NCI-H2029 treated with DMSO at 0.1 percent for 48 hours (cell line): ENCODE measurements at regions not wholly inside any gene's neighbourhood (a gene's known extent, or its start where the extent isn't known, plus 50 kb on each side); places are given as distances from the start of the nearest gene placed in this dataset.
"Not testable (repeated sequence)": the region's sequence is repeated elsewhere in the genome, so short reads cannot be mapped to it uniquely, and the experiment has no call there.

Experiments used
- DNase-seq: peaks from one replicate; lab custom pipeline; 2025; lab: John Stamatoyannopoulos, UW

DNA sequence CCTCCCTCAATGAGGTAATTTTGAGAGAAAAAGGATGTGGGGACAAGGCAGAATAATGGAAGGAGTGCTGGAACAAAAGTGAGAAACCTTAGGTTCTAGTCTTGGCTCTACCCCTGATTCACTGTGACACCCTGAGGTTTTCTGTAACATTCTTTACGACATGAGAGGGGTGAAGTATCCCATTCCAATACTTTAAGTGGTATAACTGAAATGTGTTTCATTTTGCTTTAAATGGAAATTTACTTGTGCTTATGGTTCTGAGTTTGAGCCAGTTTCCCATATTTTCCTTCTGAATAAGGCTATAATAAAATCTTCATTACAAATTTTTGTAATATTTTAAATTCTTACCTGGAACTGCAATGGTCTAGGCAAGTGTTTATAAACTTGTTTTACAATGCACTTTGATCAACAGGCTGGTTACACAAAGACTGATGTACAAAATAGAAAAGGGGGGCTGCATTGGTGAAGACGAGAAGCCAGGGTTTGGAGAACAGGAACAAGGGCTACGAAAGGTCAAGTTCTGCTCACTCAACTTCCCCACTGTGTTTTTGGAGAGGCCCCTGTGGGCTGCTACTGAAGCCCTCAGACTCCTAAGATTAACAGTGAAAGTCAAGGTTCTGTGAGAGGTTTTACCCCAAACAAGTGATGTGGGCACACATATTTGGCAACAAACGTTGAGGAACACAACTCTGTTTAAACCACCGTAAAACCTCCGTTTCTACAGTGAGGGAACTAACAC, 171.9 kb upstream of the ELL2 start:
- no peak for DNase-seq

DNA sequence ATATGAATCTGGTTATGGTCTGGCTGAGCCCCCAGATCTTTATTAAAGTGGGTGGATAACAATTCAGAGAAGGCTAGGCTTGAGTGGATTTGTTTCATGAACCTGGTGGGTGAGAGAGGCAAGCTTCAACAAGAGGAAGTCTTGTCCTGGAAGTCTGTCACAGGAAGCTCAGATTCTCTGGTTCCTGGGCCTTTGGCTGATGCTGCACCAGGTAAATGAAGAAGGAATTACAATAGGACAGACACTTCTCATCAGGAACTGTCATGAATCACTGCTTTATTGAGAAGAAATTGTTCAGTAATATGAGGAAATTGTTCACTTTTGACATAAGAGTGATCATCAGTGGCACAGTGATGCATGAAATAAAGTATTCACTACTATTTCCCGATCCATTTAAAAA, 167.6 kb upstream of the ELL2 start:
- no peak for DNase-seq

DNA sequence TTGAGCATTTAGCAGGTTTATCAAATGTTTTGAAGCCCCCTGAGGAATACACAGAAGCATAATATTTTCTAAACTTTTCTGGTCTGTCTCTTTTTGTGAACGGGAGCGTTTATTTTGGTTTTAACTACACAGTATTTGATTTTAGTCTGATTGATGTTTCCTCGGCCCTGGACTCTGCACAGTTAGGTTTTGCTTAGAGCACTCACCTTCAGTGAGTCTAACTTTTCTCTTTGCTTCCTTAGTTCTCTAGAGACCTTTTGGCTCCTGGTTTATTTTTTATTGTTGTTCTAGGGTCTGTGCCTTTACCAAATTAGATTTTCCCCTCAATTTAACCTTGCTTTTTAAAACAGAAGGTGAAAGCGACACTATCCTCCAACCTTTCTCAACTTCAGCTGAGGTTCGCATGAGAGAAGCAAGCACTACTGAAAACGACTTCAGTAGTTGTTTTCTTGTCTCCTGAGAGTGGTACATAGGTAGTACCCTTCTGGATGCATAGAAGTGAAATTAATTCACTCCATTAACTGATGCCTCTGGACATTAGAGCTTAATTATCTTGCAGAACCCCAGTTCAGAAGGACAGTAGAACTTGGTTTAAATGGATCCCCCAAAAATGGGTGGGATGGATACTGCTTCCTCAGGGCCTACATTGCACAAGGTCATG, 166.7 kb upstream of the ELL2 start:
- no peak for DNase-seq

DNA sequence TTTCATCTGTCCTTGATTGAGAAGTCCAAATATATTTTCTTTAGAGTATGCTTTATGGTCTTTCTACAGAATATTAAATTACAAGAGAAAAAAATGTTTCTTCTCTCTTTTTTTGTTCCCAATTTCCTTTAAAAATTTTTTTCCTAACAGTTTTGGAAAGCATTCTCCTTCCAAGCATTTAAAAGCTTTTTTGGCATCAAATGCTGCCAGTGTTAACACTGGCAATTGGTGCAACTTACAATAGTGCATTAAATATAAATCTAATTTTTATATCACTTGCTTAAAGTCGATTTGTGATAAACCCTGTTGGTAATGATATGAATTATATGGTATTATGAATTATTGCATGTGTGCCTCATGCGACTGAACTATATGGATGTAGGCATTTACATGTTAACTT, 165.9 kb upstream of the ELL2 start:
- DNase-seq = no peak

DNA sequence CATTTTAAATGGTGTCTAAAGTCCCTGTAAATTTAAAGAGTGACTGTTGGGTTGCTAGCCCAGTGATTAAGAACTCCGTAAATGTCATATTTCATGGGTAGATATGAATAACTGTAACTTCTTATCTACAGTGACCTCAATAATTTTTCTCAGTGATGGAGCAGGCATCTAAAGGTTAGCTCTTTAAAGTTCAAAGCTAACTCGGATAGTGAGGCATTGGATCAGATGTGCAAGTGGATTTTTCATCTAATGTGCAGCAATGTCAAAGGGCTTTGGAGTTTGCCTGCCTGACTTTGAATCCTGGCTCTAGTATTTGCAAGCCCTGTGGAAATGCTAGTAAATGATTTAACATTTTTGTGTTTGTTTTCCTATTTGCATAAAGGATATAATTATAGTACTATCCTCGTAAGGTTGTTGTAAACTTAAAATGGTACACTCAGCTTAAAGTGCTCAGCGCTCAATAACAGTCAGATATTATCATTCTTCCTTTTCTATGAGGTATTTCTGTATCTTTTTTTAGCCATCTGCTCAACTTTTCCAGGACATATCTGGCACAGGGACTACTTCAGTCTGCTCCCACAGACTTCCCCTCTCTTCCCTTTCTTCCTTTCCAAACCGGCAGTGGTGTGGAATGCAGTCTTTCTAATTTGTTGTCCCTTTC, 163.7 kb upstream of the ELL2 start:
- no peak for DNase-seq

DNA sequence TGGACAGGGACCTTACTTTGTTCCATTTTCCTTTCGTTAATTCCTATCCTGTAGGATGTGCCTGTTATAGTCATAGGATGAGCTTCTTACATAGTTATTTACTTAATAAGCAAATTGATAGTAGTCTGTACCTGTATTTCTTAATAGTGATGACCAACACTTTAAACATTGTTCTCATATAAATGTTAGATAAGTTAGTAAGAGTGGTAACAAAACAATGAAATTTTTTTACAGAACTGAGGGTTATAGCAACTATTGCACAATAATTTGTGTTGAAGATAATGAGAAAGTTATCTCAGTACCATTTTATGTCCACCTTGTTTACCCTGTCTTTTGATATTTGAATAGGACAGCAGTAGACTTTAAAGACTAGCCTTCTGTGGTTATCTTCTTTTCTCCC, 162.9 kb upstream of the ELL2 start:
- DNase-seq = no peak

DNA sequence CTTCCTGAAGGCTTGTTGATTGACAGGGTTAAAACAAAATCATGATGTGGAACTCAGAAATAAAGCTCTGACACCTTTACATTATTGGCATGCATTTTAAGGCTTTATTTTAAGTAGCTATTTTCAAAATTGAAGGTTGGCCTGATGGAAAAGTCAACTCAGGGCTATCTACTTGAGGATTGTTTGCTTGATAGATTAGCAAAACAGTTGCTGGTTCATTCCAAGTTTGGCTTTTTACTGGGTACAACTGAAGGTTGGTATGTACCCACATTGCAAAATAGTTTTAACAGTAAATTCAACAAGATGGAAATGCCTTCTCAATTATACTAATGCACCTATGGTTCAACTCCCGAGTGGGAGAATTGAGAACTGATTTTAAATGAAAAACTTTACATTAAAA, 161.8 kb upstream of the ELL2 start:
- DNase-seq = no peak

DNA sequence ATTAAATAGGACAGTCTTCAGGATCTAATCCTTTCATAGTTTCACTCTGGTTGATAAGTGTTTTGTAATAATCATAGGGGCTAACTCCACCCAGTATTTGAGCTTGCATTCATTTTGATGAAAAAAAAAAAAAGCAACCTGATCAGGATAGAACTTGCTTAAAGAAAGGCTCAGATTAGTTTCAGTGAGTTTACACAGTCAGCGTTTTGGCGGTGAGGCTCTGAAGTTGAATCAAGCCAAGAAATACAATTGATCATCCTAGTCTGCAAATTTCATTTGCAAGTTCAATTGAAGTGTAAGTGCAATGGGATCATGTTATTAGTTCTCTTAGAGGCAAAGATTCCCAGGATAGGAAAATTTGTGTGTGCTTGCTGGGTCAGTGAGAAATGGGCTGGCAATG, 159.7 kb upstream of the ELL2 start:
- DNase-seq = no peak

DNA sequence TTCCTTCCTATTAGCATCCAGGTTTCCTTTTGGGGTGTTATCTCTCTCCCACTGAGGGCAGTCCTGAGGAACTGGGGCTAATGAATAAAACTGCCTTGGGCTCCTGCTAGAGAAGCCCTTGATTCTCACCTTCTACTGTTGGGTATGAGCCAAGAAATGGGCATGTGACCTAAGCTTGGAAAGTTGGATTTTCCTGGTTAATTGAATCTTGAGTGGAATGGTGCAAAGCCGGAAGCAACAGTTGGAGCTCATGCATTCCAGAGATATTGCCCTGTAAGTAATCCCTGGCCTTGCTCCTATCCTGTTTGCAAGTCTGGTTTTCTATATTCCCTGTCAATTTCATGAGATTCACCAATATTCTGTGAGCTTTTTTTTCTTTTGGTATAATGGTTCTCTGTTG, 158.5 kb upstream of the ELL2 start:
- no peak for DNase-seq

DNA sequence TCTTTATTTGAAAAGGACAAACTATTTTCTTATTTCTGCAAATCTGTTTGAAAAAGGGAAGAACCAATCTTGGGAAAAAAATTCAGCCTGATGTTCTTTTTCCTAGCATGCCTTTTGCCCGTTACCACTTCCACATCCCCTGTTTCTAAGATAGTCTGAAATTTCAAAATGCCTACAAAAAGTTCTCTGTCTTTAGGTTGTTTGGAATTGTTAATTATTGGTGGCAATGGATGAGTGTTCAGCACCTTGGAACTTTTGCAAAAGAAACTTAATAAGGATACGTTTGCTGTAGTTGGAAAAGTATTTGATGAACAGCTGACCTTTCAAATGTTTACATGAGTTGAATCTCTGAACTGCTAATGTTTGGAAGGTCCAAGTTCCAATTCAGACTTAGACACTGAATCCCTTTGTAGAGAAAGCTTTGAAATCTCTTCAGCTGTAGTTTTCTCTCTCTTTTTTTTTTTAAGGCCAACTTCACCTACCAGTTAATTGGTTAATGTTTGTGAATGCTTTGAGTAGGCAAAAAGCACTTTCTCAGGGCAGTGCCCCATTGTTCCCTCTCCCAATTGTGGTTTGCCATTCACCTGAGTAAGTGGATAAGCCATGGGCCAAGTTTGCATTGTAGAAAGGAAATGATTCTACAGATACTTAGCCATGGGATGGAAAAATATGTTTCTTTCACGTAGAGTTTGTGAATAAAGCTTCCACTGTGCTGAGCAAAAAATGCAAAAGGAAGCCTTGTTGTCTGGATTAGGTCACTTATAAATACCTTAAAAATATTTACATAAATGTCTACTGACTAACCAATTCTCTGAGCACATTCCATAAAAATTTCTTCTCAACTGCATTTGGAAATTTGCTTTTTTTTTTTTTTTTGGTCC, 156.4 kb upstream of the ELL2 start:
- no peak for DNase-seq

DNA sequence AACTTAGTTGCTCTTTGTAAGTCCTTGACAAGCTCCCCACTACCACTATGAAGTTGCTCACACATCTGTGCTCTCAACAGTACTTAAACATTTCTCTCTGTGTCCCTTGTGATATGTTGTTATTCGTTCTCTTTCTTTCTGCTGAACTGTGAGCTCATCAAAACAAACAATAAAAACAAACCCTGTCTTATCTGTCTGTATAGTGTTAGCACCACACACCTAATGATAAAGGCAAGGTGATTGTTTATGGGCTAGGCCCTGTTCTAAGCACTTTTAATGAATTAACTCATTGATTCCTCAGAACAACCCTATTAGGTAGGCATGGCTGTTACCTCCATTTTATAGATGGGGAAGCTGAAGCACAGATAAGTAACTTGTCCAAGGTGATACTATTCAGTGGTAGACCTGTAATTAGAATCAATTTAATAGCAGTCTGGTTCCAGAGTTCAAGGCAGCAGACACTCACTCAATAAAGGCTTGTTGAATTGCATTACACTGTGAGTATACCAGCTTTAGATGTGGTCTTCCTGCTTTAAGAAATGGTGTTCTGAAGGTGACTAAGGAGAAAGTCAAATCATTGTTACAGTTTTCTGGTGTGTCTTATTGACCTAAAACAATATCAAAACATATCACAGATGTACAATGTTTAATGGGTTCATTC, 153.6 kb upstream of the ELL2 start:
- DNase-seq = no peak

DNA sequence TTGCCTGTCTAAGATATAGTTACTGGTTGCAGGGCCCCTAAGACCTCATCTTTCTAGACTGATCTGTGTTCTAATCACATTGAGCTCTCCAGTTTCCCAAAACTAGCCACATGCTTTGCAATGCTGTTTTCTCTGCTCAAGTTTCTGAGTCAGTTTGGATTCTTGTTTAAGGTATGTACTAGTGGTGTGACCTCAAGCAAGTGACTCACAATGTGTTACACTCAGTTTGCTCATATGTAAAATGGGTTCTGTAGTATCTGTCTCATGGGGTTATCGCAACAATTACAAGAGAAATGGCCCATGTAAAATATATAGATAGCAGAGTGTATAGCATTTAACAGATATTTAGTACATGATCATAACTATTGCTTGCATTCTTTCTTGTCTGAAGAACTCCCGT, 153.1 kb upstream of the ELL2 start:
- no peak for DNase-seq

DNA sequence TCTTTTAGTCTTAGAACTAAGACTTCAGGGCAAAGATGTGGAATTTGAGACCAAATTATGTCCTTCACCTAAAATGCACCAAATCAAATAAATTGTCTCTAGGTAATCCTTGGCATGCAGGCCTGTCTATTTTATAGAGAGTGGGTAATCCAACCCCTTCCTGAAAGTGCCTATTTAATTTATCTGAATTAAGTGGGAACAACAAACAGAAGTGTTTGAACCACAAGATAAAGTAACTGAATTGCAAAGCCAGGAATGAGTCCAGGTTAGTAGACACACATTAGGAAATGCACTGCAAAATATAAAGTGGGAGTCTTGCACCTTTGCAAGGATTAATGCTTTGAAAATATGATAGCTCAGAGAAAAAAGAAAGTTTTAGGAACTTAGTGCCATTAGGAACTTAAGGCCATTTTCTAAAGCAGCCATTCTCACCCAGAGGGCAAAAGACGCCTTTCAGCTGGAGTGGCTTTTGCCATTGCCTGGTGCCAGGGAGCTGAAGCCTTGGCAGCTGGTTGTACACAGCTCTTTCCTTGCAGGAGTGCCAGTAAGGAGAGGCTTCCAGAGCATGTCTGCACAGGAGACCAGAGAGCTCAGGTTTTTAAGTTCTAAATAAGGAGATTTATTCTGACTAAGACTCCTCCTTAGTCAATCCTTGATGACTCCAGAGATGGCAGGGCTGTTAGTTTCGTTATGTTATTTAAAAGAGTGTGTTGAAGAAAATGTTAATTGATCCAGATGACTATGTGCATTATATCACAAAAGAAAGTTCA, 151.7 kb upstream of the ELL2 start:
- no peak for DNase-seq

DNA sequence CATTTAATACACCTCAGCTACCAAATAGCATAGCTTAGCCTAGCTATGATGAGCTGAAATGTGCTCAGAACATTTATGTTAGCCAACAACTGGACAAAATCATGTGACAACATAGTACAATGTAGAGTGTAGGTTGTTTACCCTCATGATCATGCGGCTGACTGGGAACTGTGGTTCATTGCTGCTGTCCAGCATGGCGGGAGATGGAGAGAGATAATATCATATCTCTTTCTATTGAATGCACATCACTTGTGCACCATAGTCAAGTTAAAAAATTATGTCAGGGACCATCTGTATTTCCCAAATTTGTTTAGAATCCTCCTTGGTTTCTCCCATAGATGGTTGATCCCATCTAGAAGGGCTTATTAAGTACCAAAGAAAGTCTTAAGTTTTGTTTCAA, 151.1 kb upstream of the ELL2 start:
- DNase-seq = no peak

DNA sequence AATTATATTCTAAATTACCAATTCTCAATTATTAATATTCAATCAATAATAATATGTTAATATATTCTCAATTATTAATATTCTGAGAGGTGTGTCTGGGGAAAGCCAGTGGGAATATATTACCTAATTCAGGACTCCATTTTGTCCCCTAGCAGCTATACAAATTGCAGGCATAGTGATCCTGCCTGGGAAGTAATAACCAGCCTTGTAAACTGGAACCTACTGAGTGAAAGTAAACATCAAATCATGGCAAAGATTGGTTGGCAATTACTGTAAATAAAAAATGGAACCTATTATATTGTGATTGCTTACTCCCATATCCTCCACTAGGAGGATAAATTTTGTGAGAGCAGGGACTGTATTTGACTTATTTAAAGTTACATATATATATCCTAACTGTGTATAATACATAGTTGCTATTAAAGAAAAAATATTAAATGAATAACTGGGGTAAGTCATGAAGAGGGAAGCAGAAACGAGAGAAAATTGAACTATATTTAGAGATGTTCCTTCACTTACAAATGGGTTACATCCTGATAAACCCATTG, 150.5 kb upstream of the ELL2 start:
- DNase-seq = no peak

DNA sequence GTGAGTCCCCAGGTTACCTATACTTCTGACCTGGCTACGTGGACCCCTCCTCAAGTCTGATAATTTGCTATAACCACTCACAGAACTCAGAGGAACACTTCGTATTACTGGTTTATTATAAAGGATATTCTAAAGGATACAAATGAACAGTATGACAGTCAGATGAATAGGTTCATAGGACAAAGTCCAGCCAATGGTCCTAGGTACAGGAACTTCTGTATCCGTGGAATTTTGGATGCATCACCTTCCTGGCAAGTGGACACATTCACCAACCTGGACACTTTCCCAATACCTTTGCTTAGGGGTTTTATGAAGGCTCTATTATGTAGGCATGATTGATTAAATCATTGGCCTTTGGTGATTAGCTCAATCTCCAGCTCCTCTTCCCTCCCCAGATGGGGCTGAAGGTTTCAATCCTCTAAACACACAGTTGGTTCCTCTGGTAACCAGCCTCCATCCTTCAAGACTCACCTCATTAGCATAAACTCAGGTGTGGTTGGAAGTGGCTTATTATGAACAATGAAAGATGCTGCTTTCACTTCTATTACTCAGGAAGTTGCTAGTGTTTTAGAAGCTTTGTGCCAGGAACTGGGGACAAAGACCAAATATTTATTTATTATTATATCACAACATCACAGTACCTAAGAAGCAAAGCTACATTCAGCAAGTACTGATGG, 149.6 kb upstream of the ELL2 start:
- DNase-seq = no peak

DNA sequence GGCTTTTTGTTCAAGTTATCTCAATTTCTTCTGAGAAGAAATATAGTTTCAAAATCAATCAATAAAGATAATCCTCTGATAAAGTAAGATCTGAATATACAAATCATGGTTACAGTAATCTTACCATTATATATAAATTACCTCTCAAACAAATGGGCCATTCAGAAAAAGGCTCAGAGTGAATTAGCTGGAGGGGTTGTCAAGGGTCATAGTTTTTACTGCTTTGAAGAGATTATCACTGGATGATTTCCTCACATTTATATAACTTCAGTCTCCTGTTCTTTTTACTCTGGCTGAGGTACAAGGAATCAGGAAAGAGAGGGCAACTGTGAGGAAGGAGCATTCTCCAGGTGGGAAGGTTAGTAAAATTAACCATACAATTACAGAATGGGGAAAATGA, 148.6 kb upstream of the ELL2 start:
- no peak for DNase-seq

DNA sequence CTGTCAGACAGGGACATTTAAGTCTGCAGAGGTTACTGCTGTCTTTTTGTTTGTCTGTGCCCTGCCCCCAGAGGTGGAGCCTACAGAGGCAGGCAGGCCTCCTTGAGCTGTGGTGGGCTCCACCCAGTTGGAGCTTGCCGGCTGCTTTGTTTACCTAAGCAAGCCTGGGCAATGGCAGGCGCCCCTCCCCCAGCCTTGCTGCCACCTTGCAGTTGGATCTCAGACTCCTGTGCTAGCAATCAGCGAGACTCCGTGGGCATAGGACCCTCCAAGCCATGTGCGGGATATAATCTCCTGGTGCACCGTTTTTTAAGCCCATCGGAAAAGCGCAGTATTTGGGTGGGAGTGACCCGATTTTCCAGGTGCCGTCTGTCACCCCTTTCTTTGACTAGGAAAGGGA, 147.0 kb upstream of the ELL2 start:
- DNase-seq = not testable (repeated sequence)

DNA sequence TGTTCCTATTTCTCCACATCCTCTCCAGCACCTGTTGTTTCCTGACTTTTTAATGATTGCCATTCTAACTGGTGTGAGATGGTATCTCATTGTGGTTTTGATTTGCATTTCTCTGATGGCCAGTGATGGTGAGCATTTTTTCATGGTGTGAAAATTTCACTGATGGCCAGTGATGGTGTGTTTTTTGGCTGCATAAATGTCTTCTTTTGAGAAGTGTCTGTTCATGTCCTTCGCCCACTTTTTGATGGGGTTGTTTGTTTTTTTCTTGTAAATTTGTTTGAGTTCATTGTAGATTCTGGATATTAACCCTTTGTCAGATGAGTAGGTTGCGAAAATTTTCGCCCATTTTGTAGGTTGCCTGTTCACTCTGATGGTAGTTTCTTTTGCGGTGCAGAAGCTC, 142.2 kb upstream of the ELL2 start:
- DNase-seq = not testable (repeated sequence)

DNA sequence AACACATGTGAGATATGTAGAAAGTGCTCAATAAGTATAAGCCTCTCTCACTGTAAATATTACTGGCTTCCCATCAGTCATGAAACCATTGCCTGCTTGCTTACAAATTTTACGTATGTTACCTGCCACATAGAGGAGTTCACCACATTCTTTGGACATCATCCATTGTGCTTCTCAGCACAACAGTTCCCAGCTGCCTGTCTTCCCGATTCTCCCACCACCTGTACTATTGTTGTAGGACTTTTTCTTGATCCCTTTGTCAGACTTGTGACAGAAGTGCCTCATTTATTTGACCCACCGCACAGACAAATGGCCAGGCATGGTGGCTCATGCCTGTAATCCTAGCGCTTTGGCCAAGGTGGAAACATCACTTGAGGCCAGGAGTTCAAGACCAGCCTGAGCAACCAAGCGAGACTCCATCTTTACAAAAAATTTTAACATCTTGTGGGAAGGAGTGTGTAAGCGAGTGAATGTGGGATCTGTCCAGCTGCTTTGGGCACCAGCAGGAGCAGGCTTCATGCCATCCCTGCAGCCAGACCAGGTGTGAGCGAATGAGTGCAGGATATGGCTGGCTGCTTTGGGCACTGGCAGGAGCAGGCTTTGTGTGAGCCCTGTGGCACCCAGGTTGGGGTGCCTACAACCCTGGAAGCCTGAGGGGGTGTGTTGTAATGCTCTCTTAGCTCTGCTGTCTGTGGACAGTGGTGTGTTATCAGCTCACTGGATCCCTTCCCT, 139.9 kb upstream of the ELL2 start:
- no peak for DNase-seq
